GM19035 (cell line): ENCODE measurements at regions not wholly inside any gene's neighbourhood (a gene's known extent, or its start where the extent isn't known, plus 50 kb on each side); places are given as distances from the start of the nearest gene placed in this dataset.
"Not testable (repeated sequence)": the region's sequence is repeated elsewhere in the genome, so short reads cannot be mapped to it uniquely, and the experiment has no call there.

Experiments
- ATAC-seq: cut with Tn5 transposase; IDR thresholded peaks from one replicate; pipeline ENCODE4 v1.9.1; 2021; ENCODE audit not compliant: unreplicated experiment

- no peak for ATAC-seq
Measured at GRCh38 chr12:28689398-28690175, 459.5 kb upstream of the FAR2 start.

- ATAC-seq, result no peak
Measured at GRCh38 chr12:28693565-28694219, 455.4 kb upstream of the FAR2 start.

GRCh38 chr12:28698553-28698952 lies 450.5 kb upstream of the FAR2 start:
- no peak for ATAC-seq

- no peak for ATAC-seq
Measured at GRCh38 chr12:28699029-28699428, 450.0 kb upstream of the FAR2 start.

- no peak for ATAC-seq
Measured at GRCh38 chr12:28700161-28700560, 448.9 kb upstream of the FAR2 start.

- ATAC-seq, result no peak
Measured at GRCh38 chr12:28704477-28705169, 444.5 kb upstream of the FAR2 start.

GRCh38 chr12:28708918-28709371 lies 440.1 kb upstream of the FAR2 start:
- ATAC-seq, result no peak

GRCh38 chr12:28709986-28710685 lies 438.9 kb upstream of the FAR2 start:
- ATAC-seq, result no peak

- no peak for ATAC-seq
Measured at GRCh38 chr12:28710882-28711281, 438.2 kb upstream of the FAR2 start.

GRCh38 chr12:28711421-28711820 lies 437.7 kb upstream of the FAR2 start:
- ATAC-seq, result no peak

- ATAC-seq, result no peak
Measured at GRCh38 chr12:28742791-28743190, 406.3 kb upstream of the FAR2 start.

GRCh38 chr12:28746734-28747325 lies 402.2 kb upstream of the FAR2 start:
- ATAC-seq, result no peak

- ATAC-seq, result no peak
Measured at GRCh38 chr12:28750946-28751685, 398.0 kb upstream of the FAR2 start.

- no peak for ATAC-seq
Measured at GRCh38 chr12:28755027-28755426, 394.1 kb upstream of the FAR2 start.

GRCh38 chr12:28759333-28759732 lies 389.7 kb upstream of the FAR2 start:
- no peak for ATAC-seq

GRCh38 chr12:28760040-28760903 lies 388.8 kb upstream of the FAR2 start:
- ATAC-seq, result not testable (repeated sequence)

- ATAC-seq, result not testable (repeated sequence)
Measured at GRCh38 chr12:28761897-28762296, 387.2 kb upstream of the FAR2 start.

GRCh38 chr12:28766398-28766797 lies 382.7 kb upstream of the FAR2 start:
- ATAC-seq, result no peak

- ATAC-seq, result no peak
Measured at GRCh38 chr12:28767836-28768348, 381.2 kb upstream of the FAR2 start.
